VCaP (cell line): ENCODE measurements at regions not wholly inside any gene's neighbourhood (a gene's known extent, or its start where the extent isn't known, plus 50 kb on each side); places are given as distances from the start of the nearest gene placed in this dataset.

Source experiments
- H3K27ac ChIP-seq: fragments of 450-650 bp; 2 replicates; pipeline ENCODE4 v1.5.1; 2017
- CTCF ChIP-seq: fragments of 450-650 bp; conservative IDR thresholded peaks from 2 replicates; pipeline ENCODE4 v1.5.1; 2017; ENCODE audit warnings: mild to moderate bottlenecking, moderate library complexity

GRCh38 chr3:140848666-140849065, 93.0 kb upstream of the SLC25A36 start:
- H3K27ac ChIP-seq: no peak overlapping the region
- TF ChIP-seq CTCF: peak; percentile 41

GRCh38 chr3:140850210-140850955, 91.3 kb upstream of the SLC25A36 start:
- no peak overlapping the region for H3K27ac ChIP-seq
- no peak for TF ChIP-seq CTCF

- no peak overlapping the region for H3K27ac ChIP-seq
- TF ChIP-seq CTCF: no peak
Measured at GRCh38 chr3:140854961-140855360, 86.7 kb upstream of the SLC25A36 start.

- no peak overlapping the region for H3K27ac ChIP-seq
- TF ChIP-seq CTCF: no peak
Measured at GRCh38 chr3:140856905-140857304, 84.7 kb upstream of the SLC25A36 start.

- no peak overlapping the region for H3K27ac ChIP-seq
- no peak for TF ChIP-seq CTCF
Measured at GRCh38 chr3:140857993-140858392, 83.6 kb upstream of the SLC25A36 start.

- H3K27ac ChIP-seq: no peak overlapping the region
- no peak for TF ChIP-seq CTCF
Measured at GRCh38 chr3:140859592-140860336, 81.9 kb upstream of the SLC25A36 start.

- peak; percentile 60 for TF ChIP-seq CTCF
Measured at GRCh38 chr3:140863580-140864009, 78.0 kb upstream of the SLC25A36 start.

More at GRCh38 chr3:140863580-140864009, 78.0 kb upstream of the SLC25A36 start:
- no peak overlapping the region for H3K27ac ChIP-seq
